Body of pancreas (tissue), 4 donors: ENCODE measurements at regions not wholly inside any gene's neighbourhood (a gene's known extent, or its start where the extent isn't known, plus 50 kb on each side); places are given as distances from the start of the nearest gene placed in this dataset.

ENCODE experiments used
- ATAC-seq: fragments of 150-250 bp; one replicate; pipeline ENCODE4 v1.9.1; 2016
- DNase-seq, 4 donors: peaks; one replicate each; pipeline ENCODE4 v3.0.0-alpha.2; 2019
- H3K27ac ChIP-seq, 4 donors: fragments of 200-600 bp; sonication (generic); 1 replicate in 3 of 4; 2 replicates in 1 of 4; pipeline versions ENCODE4 v1.5.1 to v1.6.1; 2016 to 2019; ENCODE audit warnings: mild to moderate bottlenecking in 1 of 4, mixed read lengths in 1 of 4, moderate library complexity in 1 of 4
- H3K27me3 ChIP-seq, 2 donors: fragments of 200-600 bp; sonication (generic); one replicate each; pipeline ENCODE4 v1.6.0; 2016; ENCODE audit warnings: mild to moderate bottlenecking in 1 of 2
- H3K36me3 ChIP-seq, 2 donors: fragments of 200-600 bp; sonication (generic); replicated peaks in 1 of 2; 2 replicates each; pipeline ENCODE4 v1.5.1; 2016; ENCODE audit warnings: low read depth in 2 of 2; ENCODE audit not compliant: insufficient read depth in 1 of 2
- H3K4me1 ChIP-seq: fragments of 200-600 bp; sonication (generic); one replicate; pipeline ENCODE4 v1.6.0; 2016
- H3K4me3 ChIP-seq, 2 donors: fragments of 200-600 bp; sonication (generic); 1 replicate in 1 of 2; 2 replicates in 1 of 2; pipeline ENCODE4 v1.5.1; 2016 to 2019
- H3K9me3 ChIP-seq, 3 donors: fragments of 200-600 bp; sonication (generic); 1 replicate in 2 of 3; 2 replicates in 1 of 3; pipeline ENCODE4 v1.5.1; 2016
- POLR2A ChIP-seq, 3 donors: fragments of 450-650 bp; IDR thresholded peaks; one replicate each; pipeline ENCODE4 v1.6.1; 2016; ENCODE audit warnings: antibody characterized with exemption in 3 of 3, mild to moderate bottlenecking in 2 of 3
- WGBS, 2 donors: methylation state at CpG; one replicate each; pipeline ENCODE4 v1.1.5; 2017; 5-methylcytosine and 5-hydroxymethylcytosine counted together
- intact Hi-C: fragments of 100-400 bp; cut with DNase I; formaldehyde crosslinking; loops from one replicate; pipeline ENCODE4 v1.15.1; 2023
- TF ChIP-seq, protein P1 (sequence below), 7 experiments: fragments of 450-650 bp in 4 of 7; fragments of 200-600 bp in 3 of 7; sonication (generic) in 3 of 7; IDR thresholded peaks; one replicate each; pipeline ENCODE4 v1.5.1; 2016 to 2019; ENCODE audit warnings: antibody characterized with exemption in 7 of 7

DNA sequence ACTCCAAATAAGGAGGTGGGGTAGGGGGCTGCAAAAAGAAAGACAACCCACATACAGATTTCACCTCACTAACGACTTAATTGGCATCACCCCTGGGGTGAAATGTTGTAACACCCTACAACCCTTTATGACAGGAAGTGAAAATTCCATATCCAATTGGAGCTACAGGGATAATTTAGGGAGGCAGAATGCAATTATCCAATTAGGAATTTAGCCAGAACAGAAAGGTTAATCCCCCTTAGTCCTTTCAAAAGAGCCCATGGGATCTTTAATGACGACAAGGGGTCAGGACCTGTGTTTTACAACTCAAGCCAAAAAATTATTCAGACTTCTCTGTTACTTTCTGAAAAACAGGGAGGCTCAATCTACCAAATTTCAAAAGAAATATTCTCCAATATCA lies 1027.1 kb downstream of the TMEM182 start:
- intact Hi-C loops = no loop called here
- 11 to 12% methylated on average over 2 of the region's 2 CpGs for WGBS, 2 donors

DNA sequence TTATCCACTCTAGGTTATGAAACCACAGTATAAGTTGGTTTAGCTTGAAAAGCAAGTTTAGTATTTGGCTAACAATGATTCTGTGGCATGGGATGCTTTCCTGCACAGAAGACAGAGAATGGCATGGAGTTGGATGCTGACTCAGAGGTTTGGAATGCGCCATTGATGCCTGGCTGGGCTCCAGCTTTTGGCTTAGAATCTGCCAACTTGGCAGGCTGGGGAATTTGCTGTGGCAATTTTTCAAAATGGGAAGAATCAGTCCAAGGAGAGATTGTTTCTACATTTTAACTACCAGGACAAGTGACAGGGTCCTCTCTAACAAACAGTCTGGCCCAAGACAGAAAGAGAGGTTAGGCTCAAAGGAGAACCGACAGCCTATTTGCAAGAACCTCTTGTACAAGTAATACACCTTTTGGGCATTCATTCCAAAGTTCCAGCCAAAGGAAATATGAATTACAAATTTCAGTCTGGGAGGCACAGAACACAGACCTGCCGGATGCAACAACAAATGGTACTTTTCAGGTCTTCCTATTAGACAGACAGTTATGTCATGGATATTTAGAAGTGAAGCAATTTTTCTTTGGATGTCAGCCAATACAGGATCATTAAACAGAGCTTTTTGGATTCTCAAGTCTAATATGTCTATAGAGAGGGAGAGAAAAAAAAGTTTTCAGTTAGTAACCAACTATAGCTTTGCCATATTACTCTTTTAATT lies 1027.7 kb downstream of the TMEM182 start:
- 28% methylated on average over 3 of the region's 3 CpGs for WGBS, 2 donors
- Histone ChIP-seq H3K36me3 (no peaks in the 10 kb centered on the region), H3K4me1 (peaks cover 4% of the 10 kb centered on the region), H3K27me3 (no peaks in the 10 kb centered on the region), H3K27ac (peak overlapping the region in 3 of 4 donors; percentile 9 to 53 (median 33)), H3K9me3 (no peaks in the 10 kb centered on the region), H3K4me3 (no peak overlapping the region)
- intact Hi-C loops = no loop called here
- peak; percentile 87 for ATAC-seq
- TF ChIP-seq, protein P1, sequence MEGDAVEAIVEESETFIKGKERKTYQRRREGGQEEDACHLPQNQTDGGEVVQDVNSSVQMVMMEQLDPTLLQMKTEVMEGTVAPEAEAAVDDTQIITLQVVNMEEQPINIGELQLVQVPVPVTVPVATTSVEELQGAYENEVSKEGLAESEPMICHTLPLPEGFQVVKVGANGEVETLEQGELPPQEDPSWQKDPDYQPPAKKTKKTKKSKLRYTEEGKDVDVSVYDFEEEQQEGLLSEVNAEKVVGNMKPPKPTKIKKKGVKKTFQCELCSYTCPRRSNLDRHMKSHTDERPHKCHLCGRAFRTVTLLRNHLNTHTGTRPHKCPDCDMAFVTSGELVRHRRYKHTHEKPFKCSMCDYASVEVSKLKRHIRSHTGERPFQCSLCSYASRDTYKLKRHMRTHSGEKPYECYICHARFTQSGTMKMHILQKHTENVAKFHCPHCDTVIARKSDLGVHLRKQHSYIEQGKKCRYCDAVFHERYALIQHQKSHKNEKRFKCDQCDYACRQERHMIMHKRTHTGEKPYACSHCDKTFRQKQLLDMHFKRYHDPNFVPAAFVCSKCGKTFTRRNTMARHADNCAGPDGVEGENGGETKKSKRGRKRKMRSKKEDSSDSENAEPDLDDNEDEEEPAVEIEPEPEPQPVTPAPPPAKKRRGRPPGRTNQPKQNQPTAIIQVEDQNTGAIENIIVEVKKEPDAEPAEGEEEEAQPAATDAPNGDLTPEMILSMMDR (IDR thresholded peaks at IDR 0.05) = no peak
- TF ChIP-seq POLR2A (IDR thresholded peaks at IDR 0.05) = no peak
- peak; percentile 59 to 70 (median 64) for DNase-seq

More for the DNA sequence above, 1027.1 kb downstream of the TMEM182 start:
- Histone ChIP-seq H3K27me3 (no peaks in the 10 kb centered on the region), H3K36me3 (no peaks in the 10 kb centered on the region), H3K27ac (peak overlapping the region in 2 of 4 donors; percentile 23 to 53), H3K4me1 (peaks cover 4% of the 10 kb centered on the region), H3K9me3 (no peaks in the 10 kb centered on the region), H3K4me3 (no peak overlapping the region)
- DNase-seq = no peak
- ATAC-seq = peak; percentile 13
- no peak for TF ChIP-seq POLR2A (IDR thresholded peaks at IDR 0.05)
- TF ChIP-seq, protein P1 (IDR thresholded peaks at IDR 0.05) = no peak

DNA sequence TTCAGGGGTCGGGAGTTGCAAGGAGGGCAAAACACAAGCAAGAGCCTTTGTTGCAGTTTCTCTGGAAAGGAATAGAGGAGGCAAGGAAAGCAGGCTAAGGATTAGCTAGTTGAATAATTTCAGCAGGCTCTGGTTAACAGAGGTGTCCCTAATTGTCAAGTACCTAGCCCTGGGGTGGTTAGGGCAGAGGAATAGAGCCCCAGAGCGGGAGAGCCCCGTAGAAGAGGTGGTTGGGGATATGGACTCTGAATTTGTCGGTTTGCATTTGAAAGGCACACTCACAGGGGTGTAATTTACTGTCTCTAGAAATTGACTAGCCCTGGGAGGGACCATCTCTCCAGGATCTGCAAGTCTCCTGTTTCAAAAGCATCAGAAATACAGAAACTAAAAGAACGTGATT lies 1030.2 kb downstream of the TMEM182 start:
- WGBS, 2 donors = 40 to 52% methylated on average over 5 of the region's 5 CpGs
- no peaks in the 10 kb centered on the region for H3K27me3 ChIP-seq
- ATAC-seq = no peak
- no peak for DNase-seq
- no peaks in the 10 kb centered on the region for H3K36me3 ChIP-seq
- H3K27ac ChIP-seq = no peak overlapping the region
- peaks cover 4% of the 10 kb centered on the region for H3K4me1 ChIP-seq
- H3K9me3 ChIP-seq = no peaks in the 10 kb centered on the region
- TF ChIP-seq POLR2A (IDR thresholded peaks at IDR 0.05) = no peak
- TF ChIP-seq, protein P1 (IDR thresholded peaks at IDR 0.05) = no peak
- intact Hi-C loops = no loop called here
- H3K4me3 ChIP-seq = no peak overlapping the region

DNA sequence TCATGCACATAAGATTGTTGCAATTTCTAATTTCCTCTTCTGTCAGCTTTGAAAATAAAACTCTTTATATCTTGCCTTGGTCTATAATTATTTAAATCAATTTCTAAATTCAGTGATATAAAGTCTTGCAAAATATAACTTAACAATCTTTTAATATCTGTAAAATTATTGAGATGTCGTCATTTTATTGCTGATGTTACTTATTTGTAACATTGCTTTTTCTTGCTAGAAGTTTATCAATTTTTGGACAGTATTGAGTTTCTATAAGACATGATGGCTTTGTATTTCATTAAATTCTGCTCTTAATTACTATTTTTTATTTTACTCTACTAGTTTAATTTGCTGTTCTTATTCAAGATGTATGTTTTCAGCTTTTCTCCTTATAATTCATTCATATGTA lies 1036.5 kb downstream of the TMEM182 start:
- no peaks in the 10 kb centered on the region for H3K9me3 ChIP-seq
- ATAC-seq = no peak
- H3K27me3 ChIP-seq = no peaks in the 10 kb centered on the region
- H3K4me3 ChIP-seq = no peak overlapping the region
- H3K4me1 ChIP-seq = no peaks in the 10 kb centered on the region
- WGBS, 2 donors = 50 to 60% methylated on average over 1 of the region's 1 CpG
- H3K27ac ChIP-seq = no peak overlapping the region
- intact Hi-C loops = no loop called here
- H3K36me3 ChIP-seq = no peaks in the 10 kb centered on the region
- no peak for DNase-seq
- TF ChIP-seq POLR2A (IDR thresholded peaks at IDR 0.05) = no peak
- TF ChIP-seq, protein P1 (IDR thresholded peaks at IDR 0.05) = no peak

DNA sequence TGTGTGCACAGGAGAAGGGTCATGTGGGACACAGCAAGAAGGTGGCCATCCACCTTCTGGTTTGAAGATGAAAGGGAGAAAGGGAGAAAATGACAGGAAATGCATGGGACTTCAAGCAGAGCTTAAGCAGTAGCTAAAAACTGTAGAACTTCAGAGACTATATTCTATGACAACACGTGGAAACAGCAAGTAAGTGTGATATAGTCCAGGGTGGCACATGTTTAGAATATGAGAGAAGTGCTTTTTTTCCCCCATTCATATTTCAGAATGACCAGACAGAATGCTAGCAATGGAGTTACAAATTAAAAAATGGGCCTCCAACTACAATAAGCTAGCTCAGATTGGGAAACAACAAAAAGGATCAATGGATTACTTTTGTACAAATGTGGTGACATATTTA lies 1042.2 kb downstream of the TMEM182 start:
- Histone ChIP-seq H3K36me3 (no peaks in the 10 kb centered on the region), H3K4me1 (no peaks in the 10 kb centered on the region), H3K27ac (no peak overlapping the region), H3K27me3 (no peaks in the 10 kb centered on the region), H3K4me3 (no peak overlapping the region), H3K9me3 (no peaks in the 10 kb centered on the region)
- DNase-seq (no peak), ATAC-seq (no peak)
- no peak for TF ChIP-seq POLR2A (IDR thresholded peaks at IDR 0.05)
- TF ChIP-seq, protein P1 (IDR thresholded peaks at IDR 0.05) = no peak
- 33 to 45% methylated on average over 1 of the region's 1 CpG for WGBS, 2 donors
- intact Hi-C loops = no loop called here
